Keratinocyte (primary cell): ENCODE measurements at regions not wholly inside any gene's neighbourhood (a gene's known extent, or its start where the extent isn't known, plus 50 kb on each side); places are given as distances from the start of the nearest gene placed in this dataset.

ENCODE experiments used
- DNase-seq: peaks from one replicate; pipeline ENCODE4 v3.0.0-alpha.2; 2011; ENCODE audit warnings: low read depth, missing footprints, low spot score
- FAIRE-seq: peaks from 2 replicates; lab custom pipeline; 2011; peaks lifted over from hg19 to GRCh38; lab: Jason Lieb, UNC
- H2AFZ ChIP-seq: 2 replicates; pipeline ENCODE4 v1.6.0; 2012; ENCODE audit warnings: low read length, control low read depth, inconsistent platforms; ENCODE audit not compliant: control insufficient read depth
- H3K27ac ChIP-seq: 2 replicates; pipeline ENCODE4 v1.5.1; 2011; ENCODE audit warnings: low read length; ENCODE audit not compliant: control insufficient read depth, insufficient read depth
- H3K27me3 ChIP-seq: 3 replicates; pipeline ENCODE4 v1.6.0; 2011; ENCODE audit warnings: low read length; ENCODE audit not compliant: control insufficient read depth, insufficient read depth; ENCODE audit errors: extremely low read depth
- H3K36me3 ChIP-seq, 2 experiments: 2 replicates in 1 of 2; 3 replicates in 1 of 2; pipeline ENCODE4 v1.5.1; 2011; ENCODE audit warnings: low read length in 2 of 2, mild to moderate bottlenecking in 1 of 2; ENCODE audit not compliant: control insufficient read depth in 2 of 2, insufficient read depth in 2 of 2; ENCODE audit errors: extremely low read depth in 1 of 2
- H3K4me1 ChIP-seq: 3 replicates; pipeline ENCODE4 v1.5.1; 2011; ENCODE audit warnings: low read length; ENCODE audit not compliant: control insufficient read depth, insufficient read depth; ENCODE audit errors: extremely low read depth
- H3K4me2 ChIP-seq: 3 replicates; pipeline ENCODE4 v1.6.0; 2011; ENCODE audit warnings: low read depth, low read length; ENCODE audit not compliant: control insufficient read depth, insufficient read depth; ENCODE audit errors: extremely low read depth
- H3K4me3 ChIP-seq, 3 experiments: fragments of 200-600 bp in 1 of 3; sonication (generic) in 1 of 3; 2 replicates in 2 of 3; 3 replicates in 1 of 3; pipeline ENCODE4 v1.5.1; 2011 to 2016; ENCODE audit warnings: low read length in 3 of 3, mild to moderate bottlenecking in 3 of 3, control low read depth in 2 of 3, inconsistent platforms in 1 of 3, low read depth in 1 of 3, mixed read lengths in 1 of 3, mixed run types in 1 of 3, moderate library complexity in 1 of 3; ENCODE audit not compliant: control insufficient read depth in 2 of 3, insufficient read depth in 2 of 3; ENCODE audit errors: extremely low read depth in 1 of 3
- H3K79me2 ChIP-seq: 2 replicates; pipeline ENCODE4 v1.6.0; 2012; ENCODE audit warnings: low read length; ENCODE audit not compliant: control insufficient read depth, insufficient read depth
- H3K9ac ChIP-seq: 3 replicates; pipeline ENCODE4 v1.6.0; 2011; ENCODE audit warnings: low read length; ENCODE audit not compliant: control insufficient read depth, insufficient read depth; ENCODE audit errors: extremely low read depth
- H3K9me1 ChIP-seq: 3 replicates; pipeline ENCODE4 v1.6.0; 2011; ENCODE audit warnings: low read length; ENCODE audit not compliant: control insufficient read depth, insufficient read depth; ENCODE audit errors: extremely low read depth
- H3K9me3 ChIP-seq: 2 replicates; pipeline ENCODE4 v1.5.1; 2012; ENCODE audit warnings: low read depth, low read length; ENCODE audit not compliant: control insufficient read depth
- H4K20me1 ChIP-seq: 3 replicates; pipeline ENCODE4 v1.6.0; 2011; ENCODE audit warnings: low read length; ENCODE audit not compliant: control insufficient read depth, insufficient read depth; ENCODE audit errors: extremely low read depth
- EZH2 ChIP-seq: IDR thresholded peaks from one replicate; pipeline ENCODE4 v1.6.1; 2012; ENCODE audit warnings: inconsistent platforms, mild to moderate bottlenecking, low read length, moderate library complexity
- dilution Hi-C: fragments of 300-500 bp; cut with MboI; formaldehyde crosslinking; loops from one replicate; pipeline ENCODE4 v1.7.0; 2020; ENCODE audit warnings: low sequenced_read_pairs; ENCODE audit not compliant: extremely low pct_ligation_motif_present
- TF ChIP-seq, protein P1 (sequence below), 3 experiments: IDR thresholded peaks in 1 of 3; conservative IDR thresholded peaks in 1 of 3; optimal IDR thresholded peaks in 1 of 3; 2 replicates in 2 of 3; 3 replicates in 1 of 3; pipeline versions ENCODE3 to v1.5.1; 2011; ENCODE audit warnings: low read length in 3 of 3, mild to moderate bottlenecking in 3 of 3, moderate library complexity in 2 of 3, control low read depth in 1 of 3, inconsistent platforms in 1 of 3; ENCODE audit not compliant: insufficient read depth in 2 of 3; ENCODE audit errors: extremely low read depth in 1 of 3

DNA sequence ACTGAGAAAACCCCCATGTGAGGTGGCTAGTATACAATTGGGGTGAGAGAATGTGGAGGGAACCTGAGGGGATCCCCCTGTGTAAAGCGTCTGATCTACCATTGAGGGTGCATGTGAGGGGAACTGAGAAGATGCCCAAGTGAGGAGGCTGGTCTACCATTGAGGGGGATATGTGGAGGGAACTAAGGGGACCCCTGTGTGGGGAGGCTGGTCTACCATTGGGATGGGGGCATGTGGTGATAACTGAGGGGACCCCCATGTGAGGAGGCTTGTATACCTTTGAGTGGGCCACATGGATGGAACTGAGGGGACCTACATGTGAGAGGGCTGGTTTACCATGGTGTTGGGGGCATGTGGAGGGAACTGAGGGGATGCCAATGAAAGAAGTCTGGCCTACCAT, 160.8 kb downstream of the FBLN2 start:
- dilution Hi-C loops = no loop called here

DNA sequence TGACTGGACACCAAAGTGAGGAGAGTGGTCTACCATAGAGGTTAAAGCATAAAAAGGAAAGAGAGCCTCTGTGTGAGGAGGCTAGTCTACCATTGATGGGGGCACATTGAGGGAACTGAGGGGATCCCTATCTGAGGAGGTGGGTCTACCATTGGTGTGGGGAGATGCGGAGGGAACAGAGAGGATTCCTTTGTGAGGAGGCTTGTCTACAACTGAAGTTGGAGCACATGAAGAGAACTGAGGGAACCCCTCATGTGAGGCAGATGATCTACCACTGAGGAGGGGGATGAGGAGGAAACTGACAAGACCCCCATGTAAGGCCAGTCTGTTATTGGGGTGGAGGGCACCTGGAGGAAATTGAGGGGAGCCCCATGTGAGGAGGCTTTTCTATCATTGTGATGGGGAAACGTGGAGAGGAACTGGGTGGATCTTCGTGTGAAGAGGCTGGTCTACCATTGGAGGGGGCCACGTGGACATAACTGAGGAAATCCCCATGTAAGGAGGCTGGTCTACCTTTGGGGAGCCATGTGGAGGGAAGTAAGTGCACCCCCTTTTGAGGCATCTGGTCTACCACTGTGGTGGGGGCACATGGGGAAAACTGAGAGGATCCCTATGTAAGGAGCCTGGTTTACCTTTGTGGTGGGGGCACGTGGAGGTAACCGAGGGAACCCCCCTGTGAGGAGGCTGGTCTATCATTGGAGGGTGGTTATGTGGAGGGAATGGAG, 160.1 kb downstream of the FBLN2 start:
- Histone ChIP-seq H4K20me1 (no peaks in the 10 kb centered on the region), H3K4me2 (no peak overlapping the region), H3K36me3 (no peaks in the 10 kb centered on the region), H3K79me2 (no peaks in the 10 kb centered on the region), H3K9me1 (no peaks in the 10 kb centered on the region), H3K27me3 (peaks cover 4% of the 10 kb centered on the region), H3K9ac (no peak overlapping the region), H3K4me3 (no peak overlapping the region), H2AFZ (no peak overlapping the region), H3K9me3 (no peaks in the 10 kb centered on the region), H3K27ac (no peak overlapping the region), H3K4me1 (no peaks in the 10 kb centered on the region)
- dilution Hi-C loops = no loop called here
- no peak for DNase-seq
- no peak for FAIRE-seq
- TF ChIP-seq, protein P1, sequence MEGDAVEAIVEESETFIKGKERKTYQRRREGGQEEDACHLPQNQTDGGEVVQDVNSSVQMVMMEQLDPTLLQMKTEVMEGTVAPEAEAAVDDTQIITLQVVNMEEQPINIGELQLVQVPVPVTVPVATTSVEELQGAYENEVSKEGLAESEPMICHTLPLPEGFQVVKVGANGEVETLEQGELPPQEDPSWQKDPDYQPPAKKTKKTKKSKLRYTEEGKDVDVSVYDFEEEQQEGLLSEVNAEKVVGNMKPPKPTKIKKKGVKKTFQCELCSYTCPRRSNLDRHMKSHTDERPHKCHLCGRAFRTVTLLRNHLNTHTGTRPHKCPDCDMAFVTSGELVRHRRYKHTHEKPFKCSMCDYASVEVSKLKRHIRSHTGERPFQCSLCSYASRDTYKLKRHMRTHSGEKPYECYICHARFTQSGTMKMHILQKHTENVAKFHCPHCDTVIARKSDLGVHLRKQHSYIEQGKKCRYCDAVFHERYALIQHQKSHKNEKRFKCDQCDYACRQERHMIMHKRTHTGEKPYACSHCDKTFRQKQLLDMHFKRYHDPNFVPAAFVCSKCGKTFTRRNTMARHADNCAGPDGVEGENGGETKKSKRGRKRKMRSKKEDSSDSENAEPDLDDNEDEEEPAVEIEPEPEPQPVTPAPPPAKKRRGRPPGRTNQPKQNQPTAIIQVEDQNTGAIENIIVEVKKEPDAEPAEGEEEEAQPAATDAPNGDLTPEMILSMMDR (optimal IDR thresholded peaks at IDR 0.05 in 1 of 3, IDR thresholded peaks at IDR 0.05 in 1 of 3, conservative IDR thresholded peaks at IDR 0.05 in 1 of 3; ENCODE audit: extremely low read depth in 1 of 3, insufficient read depth in 2 of 3, low read length in 3 of 3) = no peak
- no peak for TF ChIP-seq EZH2

More for the DNA sequence above, 160.8 kb downstream of the FBLN2 start:
- H2AFZ ChIP-seq = no peak overlapping the region
- no peak for FAIRE-seq
- no peaks in the 10 kb centered on the region for H3K36me3 ChIP-seq
- no peak overlapping the region for H3K9ac ChIP-seq
- H3K9me1 ChIP-seq = no peaks in the 10 kb centered on the region
- DNase-seq = no peak
- no peaks in the 10 kb centered on the region for H4K20me1 ChIP-seq
- H3K27ac ChIP-seq = no peak overlapping the region
- peaks cover 4% of the 10 kb centered on the region for H3K27me3 ChIP-seq
- no peak overlapping the region for H3K4me2 ChIP-seq
- H3K79me2 ChIP-seq = no peaks in the 10 kb centered on the region
- H3K9me3 ChIP-seq = no peaks in the 10 kb centered on the region
- TF ChIP-seq, protein P1 (optimal IDR thresholded peaks at IDR 0.05 in 1 of 3, IDR thresholded peaks at IDR 0.05 in 1 of 3, conservative IDR thresholded peaks at IDR 0.05 in 1 of 3; ENCODE audit: extremely low read depth in 1 of 3, insufficient read depth in 2 of 3, low read length in 3 of 3) = no peak
- no peak for TF ChIP-seq EZH2
- H3K4me1 ChIP-seq = no peaks in the 10 kb centered on the region
- H3K4me3 ChIP-seq = no peak overlapping the region
